Upper lobe of right lung (tissue), 1 donor: ENCODE measurements at regions not wholly inside any gene's neighbourhood (a gene's known extent, or its start where the extent isn't known, plus 50 kb on each side); places are given as distances from the start of the nearest gene placed in this dataset.
A peak's percentile ranks its signal among the peaks of the same experiment; 100 is the strongest.

Experiments
- ATAC-seq: fragments of 200-7000 bp; cut with Tn5 transposase; one replicate; pipeline ENCODE4 v1.9.1; 2020; ENCODE audit warnings: mild to moderate bottlenecking, moderate library complexity
- DNase-seq: peaks from one replicate; pipeline ENCODE4 v3.0.0-alpha.2; 2020
- H3K27ac ChIP-seq: fragments of 200-600 bp; one replicate; pipeline ENCODE4 v1.8.0; 2022
- H3K27me3 ChIP-seq: fragments of 200-600 bp; one replicate; pipeline ENCODE4 v1.8.0; 2022; ENCODE audit warnings: mild to moderate bottlenecking
- H3K36me3 ChIP-seq: fragments of 200-600 bp; one replicate; pipeline ENCODE4 v1.8.0; 2022
- H3K4me1 ChIP-seq: fragments of 200-600 bp; one replicate; pipeline ENCODE4 v1.8.0; 2022
- H3K4me3 ChIP-seq: fragments of 200-600 bp; one replicate; pipeline ENCODE4 v1.8.0; 2022; ENCODE audit warnings: mild to moderate bottlenecking
- H3K9me3 ChIP-seq: fragments of 200-600 bp; one replicate; pipeline ENCODE4 v1.8.0; 2022
- CTCF ChIP-seq: fragments of 200-600 bp; IDR thresholded peaks from one replicate; pipeline ENCODE4 v1.8.0; 2022; ENCODE audit warnings: antibody characterized with exemption
- intact Hi-C: fragments of 100-400 bp; cut with DNase I; formaldehyde crosslinking; loops from one replicate; pipeline ENCODE4 v1.11.0; 2022
- donor health status: DM: no; HTN: yes; CAD: no; lungs with severe emphysema.

- Histone ChIP-seq H3K27me3 (no peaks in the 10 kb centered on the region), H3K36me3 (no peaks in the 10 kb centered on the region), H3K4me3 (no peak overlapping the region), H3K27ac (no peak overlapping the region), H3K9me3 (no peaks in the 10 kb centered on the region), H3K4me1 (no peaks in the 10 kb centered on the region)
- intact Hi-C loops, result no loop called here
- ATAC-seq (no peak), DNase-seq (no peak)
- TF ChIP-seq CTCF, result no peak
Measured at GRCh38 chr4:166670341-166670740, 564.0 kb downstream of the SPOCK3 start.

GRCh38 chr4:166673911-166674310 is 560.4 kb downstream of the SPOCK3 start:
- no peak for ATAC-seq
- Histone ChIP-seq H3K9me3 (no peaks in the 10 kb centered on the region), H3K4me1 (no peaks in the 10 kb centered on the region), H3K4me3 (no peak overlapping the region), H3K36me3 (no peaks in the 10 kb centered on the region), H3K27me3 (no peaks in the 10 kb centered on the region), H3K27ac (no peak overlapping the region)
- no peak for DNase-seq
- intact Hi-C loops, result no loop called here
- TF ChIP-seq CTCF, result no peak

GRCh38 chr4:166675411-166675810 is 558.9 kb downstream of the SPOCK3 start:
- intact Hi-C loops, result no loop called here
- no peak for DNase-seq

GRCh38 chr4:166680796-166681195 is 553.5 kb downstream of the SPOCK3 start:
- Histone ChIP-seq H3K9me3 (no peaks in the 10 kb centered on the region), H3K4me1 (no peaks in the 10 kb centered on the region), H3K36me3 (no peaks in the 10 kb centered on the region), H3K4me3 (no peak overlapping the region), H3K27me3 (no peaks in the 10 kb centered on the region), H3K27ac (no peak overlapping the region)
- ATAC-seq, result no peak
- intact Hi-C loops, result no loop called here
- no peak for TF ChIP-seq CTCF
- DNase-seq, result no peak

More at GRCh38 chr4:166675411-166675810, 558.9 kb downstream of the SPOCK3 start:
- no peak overlapping the region for H3K4me3 ChIP-seq
- H3K36me3 ChIP-seq, result no peaks in the 10 kb centered on the region
- no peaks in the 10 kb centered on the region for H3K27me3 ChIP-seq
- no peak for TF ChIP-seq CTCF
- H3K27ac ChIP-seq, result no peak overlapping the region
- ATAC-seq, result peak; percentile 39
- H3K4me1 ChIP-seq, result no peaks in the 10 kb centered on the region
- no peaks in the 10 kb centered on the region for H3K9me3 ChIP-seq

- H3K36me3 ChIP-seq, result no peaks in the 10 kb centered on the region
- H3K27me3 ChIP-seq, result no peaks in the 10 kb centered on the region
- H3K9me3 ChIP-seq, result no peaks in the 10 kb centered on the region
- intact Hi-C loops, result no loop called here
- ATAC-seq (no peak), DNase-seq (no peak)
- no peaks in the 10 kb centered on the region for H3K4me1 ChIP-seq
- no peak overlapping the region for H3K4me3 ChIP-seq
- H3K27ac ChIP-seq, result no peak overlapping the region
- TF ChIP-seq CTCF, result no peak
Measured at GRCh38 chr4:166682200-166682599, 552.1 kb downstream of the SPOCK3 start.
